Upper lobe of left lung (tissue), 6 donors: ENCODE measurements at regions not wholly inside any gene's neighbourhood (a gene's known extent, or its start where the extent isn't known, plus 50 kb on each side); places are given as distances from the start of the nearest gene placed in this dataset.

Experiments
- ATAC-seq, 2 donors: fragments of 200-7000 bp; cut with Tn5 transposase; one replicate each; pipeline ENCODE4 v1.9.1; 2022; ENCODE audit warnings: mild to moderate bottlenecking in 2 of 2, moderate library complexity in 2 of 2; ENCODE audit not compliant: low FRiP score in 2 of 2
- DNase-seq, 2 donors: peaks; one replicate each; pipeline ENCODE4 v3.0.0-alpha.2; 2019 to 2020
- H3K27ac ChIP-seq, 4 donors: fragments of 200-600 bp; sonication (generic); one replicate each; pipeline ENCODE4 v1.5.1; 2016 to 2019
- H3K27me3 ChIP-seq, 4 donors: fragments of 200-600 bp; sonication (generic); one replicate each; pipeline ENCODE4 v1.5.1; 2017 to 2019
- H3K36me3 ChIP-seq, 4 donors: fragments of 200-600 bp; sonication (generic); one replicate each; pipeline ENCODE4 v1.5.1; 2016 to 2019
- H3K4me1 ChIP-seq, 4 donors: fragments of 200-600 bp; sonication (generic); one replicate each; pipeline ENCODE4 v1.5.1; 2018 to 2019
- H3K4me3 ChIP-seq, 4 donors: fragments of 200-600 bp; sonication (generic); one replicate each; pipeline ENCODE4 v1.5.1; 2017 to 2019; ENCODE audit warnings: mild to moderate bottlenecking in 2 of 4, moderate library complexity in 1 of 4
- H3K9me3 ChIP-seq, 4 donors: fragments of 200-600 bp; sonication (generic); one replicate each; pipeline ENCODE4 v1.5.1; 2018 to 2019
- CTCF ChIP-seq, 6 experiments: fragments of 450-650 bp in 4 of 6; fragments of 200-600 bp in 2 of 6; sonication (generic) in 2 of 6; IDR thresholded peaks; one replicate each; pipeline ENCODE4 v1.5.1; 2016 to 2019; ENCODE audit warnings: antibody characterized with exemption in 6 of 6
- EP300 ChIP-seq, 4 donors: sonication (generic); formaldehyde crosslinking; IDR thresholded peaks; one replicate each; pipeline ENCODE4 v1.5.1; 2017; ENCODE audit warnings: antibody characterized with exemption in 4 of 4, control low read depth in 2 of 4
- POLR2A ChIP-seq, 4 donors: fragments of 450-650 bp; IDR thresholded peaks; one replicate each; pipeline ENCODE4 v1.5.1; 2016 to 2017; ENCODE audit warnings: antibody characterized with exemption in 4 of 4, mild to moderate bottlenecking in 2 of 4
- POLR2AphosphoS5 ChIP-seq, 2 donors: sonication (generic); formaldehyde crosslinking; IDR thresholded peaks; one replicate each; pipeline ENCODE4 v1.5.1; 2017; ENCODE audit warnings: antibody characterized with exemption in 2 of 2
- WGBS, 2 donors: methylation state at CpG; one replicate each; pipeline ENCODE4 v1.1.5; 2017 to 2018; 5-methylcytosine and 5-hydroxymethylcytosine counted together
- donor health status: DM: no; HTN: no; CAD: no; lungs with moderate emphysema.
- donor health status: DM: no; HTN: yes; CAD: no; lungs with severe emphysema.

GRCh38 chr4:53959343-53960120 lies 104.9 kb downstream of the CHIC2 start:
- Histone ChIP-seq H3K36me3 (no peaks in the 10 kb centered on the region), H3K4me1 (no peaks in the 10 kb centered on the region), H3K9me3 (no peaks in the 10 kb centered on the region), H3K4me3 (no peak overlapping the region), H3K27ac (no peak overlapping the region), H3K27me3 (no peaks in the 10 kb centered on the region)
- ATAC-seq (no peak), DNase-seq (peak in 1 of 2 donors; percentile 24)
- TF ChIP-seq POLR2AphosphoS5 (IDR thresholded peaks at IDR 0.05) (no peak), EP300 (IDR thresholded peaks at IDR 0.05) (no peak), CTCF (IDR thresholded peaks at IDR 0.05) (no peak)
- 87% methylated on average over 16 of the region's 16 CpGs for WGBS, 2 donors

DNA sequence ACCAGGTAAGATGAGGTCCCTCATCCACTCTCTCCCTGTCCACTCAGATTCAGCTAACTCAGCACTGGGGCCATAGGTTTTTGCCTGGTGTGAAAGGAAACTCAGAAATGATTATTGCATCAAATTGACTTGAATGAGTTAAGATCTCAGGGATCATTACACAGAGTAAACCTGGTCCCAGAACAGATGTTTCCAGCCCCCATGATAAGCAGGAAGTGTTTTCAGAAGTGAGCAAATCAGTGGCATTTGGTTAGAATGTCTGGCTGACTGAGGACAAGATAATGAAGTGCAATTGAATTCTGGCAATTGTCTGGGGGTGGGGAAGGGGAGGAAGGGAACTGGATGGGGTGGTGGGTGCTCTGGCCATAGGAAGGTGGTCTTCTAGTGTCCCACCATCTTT lies 108.0 kb downstream of the CHIC2 start:
- H3K4me3 ChIP-seq, result no peak overlapping the region
- H3K4me1 ChIP-seq, result no peaks in the 10 kb centered on the region
- ATAC-seq (no peak), DNase-seq (no peak)
- no peaks in the 10 kb centered on the region for H3K9me3 ChIP-seq
- no peaks in the 10 kb centered on the region for H3K36me3 ChIP-seq
- TF ChIP-seq POLR2AphosphoS5 (IDR thresholded peaks at IDR 0.05) (no peak), CTCF (IDR thresholded peaks at IDR 0.05) (no peak), EP300 (IDR thresholded peaks at IDR 0.05) (no peak), POLR2A (IDR thresholded peaks at IDR 0.05) (no peak)
- H3K27me3 ChIP-seq, result no peaks in the 10 kb centered on the region
- H3K27ac ChIP-seq, result no peak overlapping the region

DNA sequence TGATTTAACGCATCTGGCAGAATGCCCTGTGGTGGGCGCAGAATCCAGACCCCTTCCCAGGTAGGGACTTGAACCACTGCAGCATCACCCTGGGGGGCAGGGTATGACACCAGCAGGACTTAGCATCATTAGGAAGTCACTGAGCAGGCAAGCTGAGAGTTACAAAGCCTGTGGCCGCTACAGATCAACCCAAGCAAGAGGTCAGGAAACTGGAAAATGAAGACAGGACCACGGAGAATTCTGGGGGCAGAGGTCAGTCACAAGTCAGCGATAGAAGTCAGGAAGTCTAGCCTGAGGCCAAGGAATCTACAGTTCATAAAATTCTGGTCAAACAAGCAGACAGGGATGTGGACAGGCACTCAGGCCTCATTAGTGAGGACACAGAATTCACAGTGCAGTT lies 108.4 kb downstream of the CHIC2 start:
- H3K9me3 ChIP-seq, result no peaks in the 10 kb centered on the region
- H3K4me1 ChIP-seq, result no peaks in the 10 kb centered on the region
- H3K36me3 ChIP-seq, result no peaks in the 10 kb centered on the region
- 72 to 88% methylated on average over 5 of the region's 5 CpGs for WGBS, 2 donors
- no peak for TF ChIP-seq POLR2A (IDR thresholded peaks at IDR 0.05)
- no peaks in the 10 kb centered on the region for H3K27me3 ChIP-seq
- DNase-seq, result no peak
- ATAC-seq, result no peak
- H3K27ac ChIP-seq, result no peak overlapping the region
- H3K4me3 ChIP-seq, result no peak overlapping the region

DNA sequence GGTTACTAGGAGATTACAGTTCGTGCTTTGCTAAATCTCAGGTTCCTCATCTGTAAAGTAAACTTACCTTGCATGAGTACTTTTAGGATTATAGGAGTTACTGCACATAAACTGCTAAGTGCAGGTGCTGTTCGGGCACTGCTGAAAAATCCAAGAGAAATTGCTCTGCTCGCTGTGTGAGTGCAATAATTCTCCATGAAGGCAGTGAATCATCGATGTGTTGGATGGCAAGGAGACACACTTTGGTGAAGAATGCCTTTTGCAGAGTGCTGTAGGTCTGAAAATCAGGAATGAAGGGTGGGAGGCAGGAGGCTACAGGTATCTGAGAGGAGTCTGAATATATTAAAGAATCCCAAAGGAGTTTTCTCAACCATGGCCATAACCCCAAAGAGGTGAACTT lies 113.0 kb downstream of the CHIC2 start:
- Histone ChIP-seq H3K27ac (no peak overlapping the region), H3K27me3 (no peaks in the 10 kb centered on the region), H3K9me3 (no peaks in the 10 kb centered on the region), H3K36me3 (no peaks in the 10 kb centered on the region), H3K4me3 (no peak overlapping the region), H3K4me1 (no peaks in the 10 kb centered on the region)
- DNase-seq (no peak), ATAC-seq (no peak)
- WGBS, 2 donors, result 88 to 89% methylated on average over 4 of the region's 4 CpGs
- no peak for TF ChIP-seq POLR2AphosphoS5 (IDR thresholded peaks at IDR 0.05)
- TF ChIP-seq CTCF (IDR thresholded peaks at IDR 0.05), result no peak
- TF ChIP-seq POLR2A (IDR thresholded peaks at IDR 0.05), result no peak
- no peak for TF ChIP-seq EP300 (IDR thresholded peaks at IDR 0.05)

DNA sequence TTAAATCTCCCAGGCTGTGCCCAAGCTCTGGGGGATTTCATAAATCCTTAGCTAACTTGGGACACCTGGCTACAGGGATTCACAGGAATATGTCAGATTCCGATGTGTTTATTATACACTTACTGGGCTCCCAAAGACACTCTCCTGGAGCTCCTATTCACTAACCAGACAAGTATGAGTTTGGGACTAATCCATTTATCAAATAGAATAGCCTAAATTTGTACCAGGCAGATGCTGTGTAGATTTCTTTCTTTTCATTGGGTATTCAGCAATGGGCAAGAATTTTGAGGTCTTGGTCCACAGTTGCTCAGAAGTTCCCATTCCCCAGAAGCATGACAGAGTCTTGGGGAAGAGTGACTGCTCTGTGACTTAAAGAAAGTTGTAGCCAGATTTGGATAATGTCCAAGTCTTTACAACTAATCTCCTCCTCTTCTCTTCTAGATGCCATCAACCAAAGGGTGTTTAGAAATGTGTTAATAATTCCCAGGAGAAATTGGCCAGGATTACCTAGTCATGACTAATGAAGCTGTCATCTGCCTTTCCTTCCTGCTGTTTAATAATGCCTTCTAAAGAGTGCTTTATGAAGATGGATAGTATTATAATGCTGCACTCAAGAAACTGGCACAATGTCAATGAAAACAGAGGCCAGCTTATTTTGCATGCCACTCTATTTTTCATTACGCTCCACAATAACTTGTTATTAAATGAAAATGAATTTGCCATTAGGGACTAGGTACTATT lies 120.9 kb downstream of the CHIC2 start:
- WGBS, 2 donors, result 52 to 55% methylated on average over 2 of the region's 2 CpGs
- Histone ChIP-seq H3K27ac (no peak overlapping the region), H3K27me3 (no peaks in the 10 kb centered on the region), H3K4me1 (no peaks in the 10 kb centered on the region), H3K9me3 (peaks cover 6 to 12% (median 9%) of the 10 kb centered on the region in 4 donors), H3K36me3 (no peaks in the 10 kb centered on the region), H3K4me3 (no peak overlapping the region)
- ATAC-seq, result no peak
- TF ChIP-seq POLR2A (IDR thresholded peaks at IDR 0.05), result no peak
- TF ChIP-seq CTCF (IDR thresholded peaks at IDR 0.05), result no peak
- no peak for DNase-seq
